ENCODE measurements at regions not wholly inside any gene's neighbourhood (a gene's known extent, or its start where the extent isn't known, plus 50 kb on each side); places are given as distances from the start of the nearest gene placed in this dataset.
"Not testable (repeated sequence)": the region's sequence is repeated elsewhere in the genome, so short reads cannot be mapped to it uniquely, and the experiment has no call there.

DNA sequence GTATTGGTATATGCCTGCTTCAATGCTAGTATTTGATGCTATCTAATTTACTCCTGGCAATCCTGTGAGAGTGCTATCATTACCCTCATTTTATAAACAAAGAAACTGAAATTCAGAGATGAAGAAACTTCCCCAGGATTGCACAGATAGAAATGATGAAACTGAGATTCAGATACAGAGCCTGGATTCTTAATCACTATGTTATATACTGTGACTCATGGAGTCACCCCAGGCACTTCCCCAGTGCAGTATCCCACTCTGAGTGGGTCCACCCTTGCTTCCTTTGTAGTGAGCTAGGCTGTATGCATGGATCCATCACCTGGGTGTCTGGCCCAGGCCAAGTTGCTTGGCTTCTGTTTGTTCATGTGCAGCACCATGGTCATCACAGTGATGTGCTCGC lies 133.9 kb downstream of the TRIM43 start:
- peak; percentile 4 for DNase-seq (ENCODE audit: low read depth)

DNA sequence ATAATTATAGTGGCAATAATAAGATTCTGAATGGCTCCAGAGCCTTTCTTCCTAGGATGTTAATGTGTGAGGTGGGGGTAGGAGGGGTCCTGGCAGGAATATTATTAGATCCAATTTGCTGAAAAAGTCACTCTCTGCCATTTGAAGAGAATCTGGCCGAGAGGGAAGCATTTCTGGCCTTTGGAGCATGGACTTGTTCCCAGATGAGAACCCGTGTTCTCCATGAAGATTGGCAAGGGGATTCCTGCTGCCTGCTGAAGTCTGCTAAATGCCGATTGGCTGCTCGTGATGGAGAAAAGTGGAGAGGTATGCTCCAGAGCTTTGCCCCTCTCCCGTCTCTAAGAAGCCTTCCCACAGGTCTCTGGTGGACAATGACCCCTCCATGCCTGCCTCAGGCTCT lies 135.6 kb downstream of the TRIM43 start:
- DNase-seq (ENCODE audit: low read depth) = not testable (repeated sequence)

DNA sequence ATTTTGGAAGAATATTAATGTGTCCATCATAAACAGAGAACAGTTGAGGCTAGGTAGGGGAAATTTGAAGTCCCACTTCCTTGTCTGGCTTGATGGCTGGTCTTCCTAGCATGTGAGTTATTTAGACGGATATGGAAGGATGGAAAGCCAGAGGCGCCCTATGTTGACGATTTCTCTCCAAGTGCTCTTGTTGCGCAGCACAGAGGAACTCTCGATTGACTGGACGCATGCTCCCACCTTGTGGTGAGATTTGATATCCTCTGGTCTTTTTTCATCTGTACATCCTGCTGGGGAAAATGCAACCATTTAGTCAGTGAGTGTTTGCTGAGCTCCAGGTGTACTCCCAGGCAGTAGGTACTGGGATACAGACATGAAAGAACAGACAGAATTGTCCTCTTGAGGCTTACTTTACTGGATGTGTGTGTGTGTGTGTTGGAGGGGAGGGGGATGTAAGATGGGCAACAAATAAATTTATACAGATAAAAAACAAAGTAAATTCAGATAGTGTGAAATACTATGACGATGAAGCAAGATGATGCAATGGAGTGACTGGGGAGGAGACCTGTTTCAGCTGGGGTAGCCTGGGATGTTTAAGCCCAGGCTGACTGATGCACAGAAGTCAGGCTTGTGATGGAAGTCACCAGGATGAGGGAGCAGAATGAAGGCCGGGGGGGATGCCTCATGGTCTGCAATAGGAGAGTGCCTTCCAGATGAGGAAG lies 137.2 kb downstream of the TRIM43 start:
- DNase-seq (ENCODE audit: low read depth) = peak; percentile 78

DNA sequence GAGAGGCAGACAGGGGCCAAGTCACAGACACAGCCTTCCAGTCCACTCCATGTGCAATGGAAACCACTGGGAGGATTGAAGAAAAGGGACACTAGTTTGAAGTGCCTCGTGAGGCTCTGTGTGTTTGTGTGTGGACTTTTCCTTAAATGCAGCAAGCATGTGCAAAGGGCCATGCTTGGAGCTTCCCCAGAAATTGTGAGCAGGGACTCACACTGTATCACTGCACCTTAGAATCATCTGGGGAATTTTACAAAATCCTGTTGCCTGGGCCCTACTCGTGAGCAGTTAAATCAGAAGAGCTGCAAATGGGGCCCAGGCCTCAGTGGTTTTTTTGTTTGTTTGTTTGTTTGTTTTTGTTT lies 137.8 kb downstream of the TRIM43 start:
- DNase-seq (ENCODE audit: low read depth) = no peak

DNA sequence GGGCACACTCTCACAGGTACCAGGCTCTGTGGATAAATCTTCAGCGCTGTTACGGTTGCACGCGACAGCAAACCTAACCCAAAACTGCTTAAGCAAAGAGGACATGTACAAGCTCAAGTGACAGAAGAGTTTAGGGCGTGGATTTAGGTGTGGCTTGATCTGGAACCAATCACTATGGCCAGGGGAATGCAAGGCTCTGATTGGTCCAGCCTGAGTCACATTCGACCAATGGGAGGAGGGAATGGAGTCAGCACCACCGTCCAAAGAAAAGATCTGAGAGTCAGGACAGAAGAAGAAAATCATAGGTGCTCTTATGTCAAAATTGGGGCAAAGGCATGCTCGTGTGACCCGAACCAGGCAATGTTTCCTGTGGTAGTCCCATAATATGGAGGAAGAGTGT lies 139.0 kb downstream of the TRIM43 start:
- DNase-seq (ENCODE audit: low read depth) = peak; percentile 9

DNA sequence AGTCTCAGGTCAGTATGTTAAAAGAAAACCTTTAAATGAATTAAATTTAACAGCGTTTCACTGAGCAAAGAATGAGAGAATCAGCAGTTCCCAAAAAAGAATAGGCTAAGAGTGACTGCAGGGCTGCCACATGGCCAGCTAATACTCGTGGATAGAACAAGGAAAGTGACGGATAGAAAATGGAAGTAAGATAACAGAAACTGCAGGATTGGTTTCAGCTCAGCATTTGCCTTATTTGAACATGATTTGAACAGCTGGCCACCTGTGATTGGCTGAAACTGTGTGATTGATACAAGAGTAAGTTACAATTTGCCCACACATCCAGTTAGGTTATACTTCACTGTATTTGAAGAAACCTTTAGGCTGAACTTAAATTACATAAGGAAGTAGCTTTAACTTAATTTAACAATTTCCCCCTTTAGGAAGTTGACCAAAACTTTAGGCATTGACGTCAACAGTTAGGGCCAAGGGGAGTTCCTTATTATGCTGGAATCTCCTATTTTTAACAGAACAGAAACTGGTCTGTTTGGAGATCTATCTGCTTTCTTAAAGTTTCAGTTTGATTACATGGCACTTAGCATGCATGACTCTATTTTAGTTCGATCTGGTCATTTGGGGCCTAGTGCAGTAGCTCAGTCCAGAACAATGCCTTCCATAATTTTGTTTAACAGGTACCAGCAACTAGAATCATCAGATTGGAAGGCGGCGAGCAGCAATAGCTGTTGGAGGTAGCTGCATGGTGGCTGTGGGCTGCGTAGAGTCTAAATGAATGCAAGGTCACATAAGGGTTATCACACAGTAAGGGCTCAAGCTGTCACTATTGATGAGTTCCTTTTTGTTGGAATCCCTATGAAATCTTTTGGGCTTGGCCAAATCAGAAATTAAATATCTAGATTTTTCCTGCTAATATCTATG lies 143.4 kb downstream of the TRIM43 start:
- no peak for DNase-seq (ENCODE audit: low read depth)

DNA sequence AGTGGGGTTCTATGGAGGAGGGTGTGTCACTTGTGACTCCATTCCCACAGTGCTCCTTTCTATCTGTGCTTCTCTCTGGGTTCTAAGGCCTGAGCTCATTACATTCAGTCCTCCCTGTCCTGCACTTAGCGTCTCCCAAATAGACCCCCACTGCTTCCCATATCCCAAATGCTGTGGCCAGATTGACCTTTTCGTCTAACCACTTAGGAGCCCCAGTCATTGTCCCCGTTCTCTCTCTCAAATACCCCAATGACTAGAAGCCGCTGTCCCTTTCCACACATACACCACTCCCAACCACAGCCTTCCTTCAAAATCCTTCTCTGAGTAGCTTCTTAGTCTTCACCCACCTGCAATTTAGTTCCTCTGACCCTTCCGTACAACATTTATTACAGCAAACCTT lies 146.5 kb downstream of the TRIM43 start:
- no peak for DNase-seq (ENCODE audit: low read depth)

DNA sequence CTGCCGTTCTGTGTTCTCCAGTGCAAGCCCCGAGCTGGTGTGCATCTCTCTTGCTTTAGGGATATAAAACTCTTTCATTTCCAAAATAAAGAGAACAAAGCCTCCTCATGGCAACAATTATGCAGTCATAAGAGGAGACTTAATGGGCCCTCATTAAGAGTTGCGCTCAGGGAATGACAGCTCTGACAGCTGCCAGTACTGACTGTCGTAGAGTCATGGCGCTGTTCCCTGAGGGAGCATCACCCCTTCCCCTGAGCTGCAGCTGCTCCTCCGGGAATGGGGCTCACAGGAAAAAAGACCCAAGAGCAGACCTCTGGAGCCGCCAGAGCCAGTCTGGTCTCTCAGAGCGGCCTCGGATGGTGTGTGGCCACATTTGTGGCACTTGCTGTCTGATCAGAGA lies 160.3 kb downstream of the TRIM43 start:
- not testable (repeated sequence) for DNase-seq (ENCODE audit: low read depth)

DNA sequence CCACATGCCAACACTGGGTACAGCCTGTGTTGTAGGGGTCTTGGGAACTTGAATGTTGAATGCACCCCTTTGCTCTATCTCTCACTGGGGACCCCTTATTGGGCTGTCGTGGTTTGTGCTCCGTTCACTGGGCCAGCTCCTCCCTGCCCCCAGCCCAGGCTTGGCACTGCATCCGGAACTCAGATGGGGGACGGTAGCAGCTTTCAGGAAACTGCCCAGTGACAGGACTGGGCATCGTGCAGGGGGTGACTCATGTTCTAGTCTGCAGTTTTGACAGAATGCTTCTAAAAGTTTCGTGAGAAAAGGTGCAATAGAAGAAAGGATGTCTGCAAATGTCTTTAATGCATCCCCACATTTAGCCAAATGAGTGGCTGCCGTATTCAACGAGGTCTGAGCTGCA lies 162.0 kb downstream of the TRIM43 start:
- peak; percentile 68 for DNase-seq (ENCODE audit: low read depth)

DNA sequence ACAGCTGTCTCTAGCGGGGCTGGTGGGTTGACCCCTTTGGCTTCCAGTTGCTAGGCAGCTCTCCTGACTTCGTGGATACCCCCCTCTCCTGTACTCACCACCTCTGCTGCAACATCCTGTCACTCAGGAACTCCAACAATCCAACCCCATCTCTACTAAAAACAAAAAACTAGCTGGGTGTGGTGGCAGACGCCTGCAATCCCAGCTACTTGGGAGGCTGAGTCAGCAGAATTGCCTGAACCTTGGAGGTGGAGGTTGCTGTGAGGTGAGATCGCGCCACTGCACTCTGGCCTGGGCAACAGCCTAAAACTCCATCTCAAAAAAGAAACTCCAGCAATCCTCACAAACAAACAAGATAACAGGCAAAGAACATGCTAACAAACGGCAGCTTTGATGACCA lies 162.4 kb downstream of the TRIM43 start:
- not testable (repeated sequence) for DNase-seq (ENCODE audit: low read depth)

DNA sequence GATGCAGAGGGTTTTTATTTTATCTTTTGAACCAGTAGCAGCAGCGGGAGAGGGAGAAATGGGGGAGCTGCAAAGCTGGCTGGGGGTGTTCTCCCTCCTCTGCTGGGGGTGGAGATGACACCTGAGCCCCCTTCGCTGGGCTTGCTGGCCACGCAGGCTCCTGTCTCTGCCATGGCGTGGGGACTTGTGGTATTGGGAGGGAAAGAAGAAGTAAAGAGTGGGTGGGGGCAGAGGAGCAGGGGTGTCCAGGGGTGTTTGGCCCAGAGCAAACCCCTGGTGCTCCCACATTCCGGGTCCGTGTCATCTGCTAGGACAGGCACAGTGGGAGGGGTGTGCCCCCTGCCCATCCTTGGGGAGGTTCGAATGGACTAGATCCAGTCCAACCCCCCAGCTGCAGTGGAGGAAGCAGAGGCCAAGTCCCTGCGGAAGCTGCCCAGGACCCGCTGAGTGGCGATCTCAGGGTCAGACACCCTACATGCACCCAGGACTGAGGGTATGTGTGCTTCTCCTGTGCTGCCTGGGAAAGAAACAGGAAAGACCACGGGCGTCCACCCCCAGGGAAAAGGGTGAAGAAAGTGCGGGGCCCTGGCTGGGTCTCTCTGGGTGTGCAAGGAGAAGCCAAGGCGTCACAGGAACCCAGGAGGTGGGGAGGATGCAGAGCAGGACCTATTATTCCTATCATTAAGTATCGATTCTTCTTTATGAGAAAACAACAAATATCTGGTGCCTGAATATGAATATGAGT lies 163.2 kb downstream of the TRIM43 start:
- not testable (repeated sequence) for DNase-seq (ENCODE audit: low read depth)

DNA sequence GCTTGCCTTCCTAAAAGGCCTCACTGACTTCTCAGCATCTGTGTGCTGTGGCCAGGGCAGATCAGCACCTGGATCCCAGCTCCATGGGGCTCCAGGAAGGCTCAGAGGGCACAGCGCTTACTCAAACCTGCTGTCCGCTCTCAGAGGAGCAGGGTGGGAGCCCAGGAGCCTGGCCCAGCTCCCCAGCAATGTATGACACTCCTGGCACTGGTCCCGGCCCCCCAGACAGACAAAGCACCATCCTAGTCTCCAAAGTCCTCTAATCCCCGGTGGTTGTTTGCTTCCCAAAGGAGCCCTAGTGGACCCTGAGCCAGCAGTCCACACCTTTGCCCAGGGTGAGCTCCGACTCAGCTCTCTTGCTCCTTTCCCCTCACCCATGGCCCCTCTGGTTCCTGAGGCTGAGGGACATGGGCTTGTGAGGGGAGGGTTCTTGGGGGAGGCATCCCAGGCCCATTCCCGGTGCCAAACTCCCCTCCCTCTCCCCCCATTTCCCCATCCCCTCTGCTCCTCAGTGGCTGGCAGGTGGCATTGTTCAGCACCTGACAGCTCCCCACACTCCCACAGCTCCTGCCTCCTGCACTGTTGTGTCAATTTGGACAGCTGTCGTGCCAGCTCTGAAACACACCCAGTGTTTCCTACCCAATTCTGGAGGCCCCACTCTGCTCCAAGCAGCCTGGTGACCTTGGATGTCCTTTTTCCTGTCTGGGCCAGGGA lies 164.3 kb downstream of the TRIM43 start:
- DNase-seq (ENCODE audit: low read depth) = not testable (repeated sequence)

DNA sequence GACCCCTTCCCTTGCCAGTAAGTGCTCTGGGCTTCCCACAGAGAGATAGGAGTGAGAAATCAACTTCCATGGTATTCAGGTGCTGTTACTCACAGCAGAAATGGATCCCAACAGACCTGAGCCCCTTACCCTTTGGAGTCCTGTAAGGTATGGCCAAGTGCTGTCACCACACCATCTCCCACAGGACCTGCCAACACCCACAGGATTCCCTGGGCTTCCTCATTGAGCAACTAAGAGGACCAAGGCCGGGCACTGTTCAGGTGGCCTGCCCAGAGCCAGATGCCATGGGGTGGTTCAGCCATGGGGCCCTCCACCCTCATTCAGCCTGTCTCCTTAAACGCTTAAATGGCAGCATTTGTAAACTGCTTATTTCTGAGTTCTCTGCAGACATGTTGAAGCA lies 166.2 kb downstream of the TRIM43 start:
- no peak for DNase-seq (ENCODE audit: low read depth)

DNA sequence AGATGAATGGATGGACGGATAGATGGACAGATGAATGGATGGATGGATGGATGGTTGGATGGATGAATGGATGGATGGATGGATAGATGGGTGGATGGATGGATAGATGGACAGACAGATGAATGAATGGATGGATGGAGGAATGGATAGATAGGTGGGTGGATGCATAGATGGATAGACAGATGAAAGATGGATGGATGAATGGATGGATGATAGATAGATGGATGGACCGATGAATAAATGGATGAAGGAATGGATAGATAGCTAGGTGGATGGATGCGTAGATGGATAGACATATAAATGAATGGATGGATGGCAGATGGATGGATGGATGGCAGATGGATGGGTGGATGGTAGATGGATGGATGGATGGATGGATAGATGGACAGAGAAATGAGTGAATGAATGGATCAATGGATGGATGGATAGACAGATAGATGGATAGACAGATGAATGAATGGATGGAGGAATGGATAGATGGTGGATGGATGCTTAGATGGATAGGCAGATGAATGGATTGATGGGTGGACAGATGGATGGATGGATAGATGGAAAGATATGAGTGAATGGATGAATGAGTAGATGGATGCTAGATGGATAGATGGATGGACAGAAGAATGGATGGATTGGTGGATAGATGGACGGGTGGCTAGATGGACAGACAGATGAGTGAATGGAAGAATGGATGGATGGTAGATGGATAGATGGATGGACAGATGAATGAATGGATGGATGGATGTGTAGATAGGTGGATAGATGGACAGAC lies 167.9 kb downstream of the TRIM43 start:
- DNase-seq (ENCODE audit: low read depth) = no peak

DNA sequence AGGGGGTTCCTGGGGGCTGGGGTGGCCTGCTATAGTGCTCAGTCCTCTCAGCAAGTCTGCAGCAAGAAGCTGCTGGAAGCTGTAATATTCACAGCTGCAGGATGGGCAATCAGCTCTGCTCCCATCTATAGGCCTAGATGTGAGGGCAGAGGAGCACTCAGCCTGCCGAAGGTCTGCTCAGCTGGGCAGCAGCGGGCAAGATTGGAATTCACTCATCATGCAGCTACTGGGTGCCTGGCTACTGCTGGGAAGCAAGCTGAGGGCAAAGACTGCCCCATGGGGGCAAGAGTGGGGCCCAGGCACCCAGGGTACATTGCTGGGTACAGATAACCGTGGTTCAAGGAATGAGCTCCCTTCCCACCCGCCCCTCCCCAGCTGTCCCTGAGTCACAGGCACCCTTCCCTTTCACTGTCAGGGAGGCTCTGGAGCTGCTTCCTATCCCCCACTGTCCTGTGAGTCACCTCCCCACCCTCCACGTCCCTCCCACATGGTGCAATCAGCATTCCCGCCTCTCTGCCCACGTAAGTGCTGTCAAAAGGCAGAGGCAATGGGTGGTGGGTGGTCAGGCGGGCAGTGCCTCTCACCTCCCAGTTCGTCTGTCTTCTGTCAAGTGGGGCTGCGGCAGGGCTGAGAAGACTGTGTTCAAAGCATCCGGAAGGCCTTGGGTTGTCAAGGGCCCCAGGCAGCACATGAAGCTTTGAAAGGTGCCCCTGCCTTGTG lies 169.2 kb downstream of the TRIM43 start:
- peak; percentile 74 for DNase-seq (ENCODE audit: low read depth)

DNA sequence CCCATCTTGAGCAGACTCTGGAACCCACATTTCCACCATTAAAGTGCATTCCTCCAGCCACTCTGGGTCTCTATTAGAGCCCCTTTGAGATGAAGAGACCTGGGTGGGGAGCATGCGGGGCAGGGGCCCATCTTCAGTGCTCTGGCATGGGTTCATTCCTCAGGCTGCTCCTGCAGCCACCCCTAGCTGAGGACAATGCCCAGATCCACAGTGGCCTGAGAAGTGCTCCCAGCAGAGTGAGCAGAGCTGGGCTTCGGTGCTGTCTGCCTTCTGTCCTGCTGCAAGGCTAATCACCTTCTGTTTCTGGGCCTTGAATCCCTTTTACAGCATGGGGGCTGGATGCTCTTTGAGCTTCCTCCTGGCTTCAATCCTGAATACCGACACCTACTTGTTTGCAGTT lies 169.8 kb downstream of the TRIM43 start:
- DNase-seq (ENCODE audit: low read depth) = no peak

DNA sequence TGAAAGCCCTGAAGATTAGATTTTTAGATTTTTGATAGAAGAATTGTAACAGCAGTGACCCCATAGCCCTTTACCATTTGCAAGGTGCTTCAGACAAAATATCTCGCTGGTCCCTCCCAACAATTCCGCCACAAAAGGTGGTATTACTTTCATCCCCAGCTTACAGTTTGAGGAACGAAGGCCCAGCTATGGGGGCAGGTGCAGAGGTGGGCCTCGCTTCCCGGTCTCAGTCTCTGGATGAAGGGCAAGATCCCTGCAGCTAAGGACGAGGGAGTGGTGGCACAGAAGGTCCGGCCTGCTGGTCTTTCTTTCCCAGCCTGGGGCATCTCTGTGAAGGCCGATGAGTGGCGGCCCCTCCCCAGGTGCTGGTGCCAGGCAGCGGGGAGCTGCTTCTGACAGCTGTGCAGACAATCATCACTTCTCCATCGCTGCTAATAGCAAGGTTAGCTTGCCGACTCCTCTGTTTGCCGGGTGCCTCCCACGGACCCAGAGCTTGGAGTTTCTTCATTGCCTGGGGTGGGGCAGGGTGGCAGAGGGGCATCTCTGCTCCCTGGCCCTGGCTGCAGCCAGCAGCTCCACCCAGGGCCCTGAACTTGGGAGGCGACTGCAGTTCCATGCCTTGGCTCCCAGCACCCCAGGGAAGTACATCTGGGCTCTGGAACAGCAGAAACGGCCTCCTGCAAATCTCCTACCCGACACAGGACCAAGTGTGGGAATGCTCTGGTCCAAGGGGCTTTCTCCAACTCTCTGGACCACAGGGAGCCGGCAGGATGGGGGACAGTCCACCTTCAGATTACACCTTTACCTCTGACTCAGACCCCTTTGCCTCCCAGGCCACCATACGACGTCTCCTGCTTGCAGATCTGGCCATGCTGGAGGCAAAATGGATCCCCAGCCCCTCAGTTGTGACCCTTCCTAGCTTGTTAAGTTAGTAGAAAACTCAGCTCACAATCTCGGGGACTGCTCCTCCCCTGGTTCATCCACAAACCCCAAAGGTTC lies 170.5 kb downstream of the TRIM43 start:
- DNase-seq (ENCODE audit: low read depth) = not testable (repeated sequence)

DNA sequence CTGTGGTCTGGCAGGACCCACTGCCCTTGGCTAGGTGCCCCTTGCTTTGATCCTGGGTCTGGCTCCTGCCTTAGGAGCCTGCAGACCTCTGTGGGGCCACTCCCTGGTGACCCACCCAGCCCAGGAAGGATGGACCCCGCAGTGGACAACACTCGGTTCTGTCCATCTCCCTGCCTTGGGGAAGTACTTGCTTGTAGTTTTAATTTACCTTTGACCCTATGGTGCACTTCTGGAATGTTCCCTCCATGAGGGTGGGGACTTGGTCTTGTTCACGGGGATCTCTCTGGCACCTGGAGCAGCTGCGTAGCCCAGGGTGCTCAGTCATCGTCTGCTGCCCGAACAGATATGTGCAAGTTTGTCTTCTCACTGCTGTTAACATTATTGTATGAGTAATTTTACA lies 171.3 kb downstream of the TRIM43 start:
- not testable (repeated sequence) for DNase-seq (ENCODE audit: low read depth)

DNA sequence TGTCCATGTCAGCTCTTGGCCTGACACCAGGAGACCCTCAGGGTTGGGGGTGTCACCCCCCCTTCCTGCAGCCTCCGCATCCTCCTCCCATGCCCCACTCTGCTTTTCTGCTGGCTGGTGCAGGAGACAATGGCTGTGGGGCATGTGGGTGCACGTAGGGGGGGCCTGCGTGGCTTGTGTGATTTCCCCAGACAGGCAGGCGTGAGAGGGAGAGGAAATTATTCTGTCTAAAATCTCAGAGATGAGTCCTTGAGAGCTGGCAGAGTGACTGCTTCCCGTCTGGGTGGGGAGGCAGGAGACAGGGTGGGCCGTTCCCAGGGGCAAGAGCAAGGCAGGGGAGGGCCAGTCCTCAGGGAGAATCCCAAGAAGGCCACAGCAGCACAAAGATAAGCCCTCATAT lies 173.2 kb downstream of the TRIM43 start:
- DNase-seq (ENCODE audit: low read depth) = not testable (repeated sequence)
